Left hindlimb (tissue), 1 donor: ENCODE measurements at regions not wholly inside any gene's neighbourhood (a gene's known extent, or its start where the extent isn't known, plus 50 kb on each side); places are given as distances from the start of the nearest gene placed in this dataset.

ENCODE experiments used
- DNase-seq: peaks from one replicate; pipeline ENCODE4 v3.0.0-alpha.2; 2018

DNA sequence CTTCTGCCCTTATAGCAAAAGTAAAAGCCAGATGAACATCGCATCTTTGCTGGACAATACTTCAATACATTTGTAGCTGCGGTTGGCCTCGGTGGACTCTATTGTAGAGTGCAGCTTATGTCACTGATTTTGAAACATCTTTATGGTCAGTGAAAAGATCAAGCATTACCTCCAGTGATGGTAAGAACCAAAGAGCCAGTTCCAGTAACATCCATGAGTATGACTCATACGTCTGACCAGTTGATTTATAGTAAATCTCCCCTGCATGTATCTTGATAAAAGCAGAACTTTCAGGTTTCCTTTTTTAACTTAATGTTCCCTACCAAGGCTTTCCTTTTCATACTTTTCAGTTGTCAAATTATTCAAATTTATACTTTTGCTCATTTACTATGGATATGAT, 119.2 kb upstream of the HNRNPA3 start:
- DNase-seq, result no peak

- DNase-seq, result no peak
Measured at GRCh38 chr2:177098001-177098613, 114.5 kb upstream of the HNRNPA3 start.

GRCh38 chr2:177101930-177102329, 110.7 kb upstream of the HNRNPA3 start:
- DNase-seq, result no peak

- no peak for DNase-seq
Measured at GRCh38 chr2:177106212-177106611, 106.4 kb upstream of the HNRNPA3 start.

GRCh38 chr2:177108890-177109289, 103.7 kb upstream of the HNRNPA3 start:
- no peak for DNase-seq

DNA sequence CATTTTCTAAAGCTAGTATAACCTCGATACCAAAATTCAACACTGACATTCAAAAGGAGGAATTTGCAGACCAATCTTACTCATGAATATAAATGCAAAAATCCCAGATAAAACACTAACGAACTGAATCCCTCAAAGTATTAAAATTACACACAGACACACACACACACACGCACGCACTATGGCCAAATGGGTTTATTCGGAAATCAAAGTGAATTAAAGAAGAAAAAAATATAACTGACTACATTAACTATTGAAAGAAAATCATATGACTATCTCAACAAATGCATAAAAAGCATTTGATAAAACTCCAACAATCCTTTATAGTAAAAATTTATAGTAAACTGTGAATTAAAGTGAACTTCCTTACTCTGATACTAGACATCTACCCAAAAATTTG, 97.9 kb upstream of the HNRNPA3 start:
- DNase-seq, result no peak

DNA sequence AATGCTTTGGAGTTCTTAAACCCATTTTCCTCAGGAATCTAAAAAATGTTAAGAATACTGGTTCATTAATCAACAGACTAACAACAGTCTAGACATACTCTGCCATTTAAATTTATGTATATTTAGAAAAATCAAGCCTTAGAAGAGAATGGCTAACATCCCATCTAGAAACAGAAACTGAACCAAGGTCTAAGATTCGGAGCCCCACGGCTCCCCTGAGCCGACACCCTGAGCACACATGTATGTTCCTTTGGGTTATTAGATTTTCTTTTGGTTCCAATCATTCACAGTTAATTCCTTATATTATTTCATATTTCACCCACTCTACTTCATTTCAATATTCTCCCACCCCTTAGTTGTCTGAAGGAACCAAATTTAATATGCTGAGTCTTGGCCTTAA, 94.8 kb upstream of the HNRNPA3 start:
- DNase-seq, result no peak

- DNase-seq, result no peak
Measured at GRCh38 chr2:177118636-177119035, 94.0 kb upstream of the HNRNPA3 start.

- DNase-seq, result no peak
Measured at GRCh38 chr2:177119099-177119498, 93.5 kb upstream of the HNRNPA3 start.

GRCh38 chr2:177123048-177123447, 89.5 kb upstream of the HNRNPA3 start:
- no peak for DNase-seq

GRCh38 chr2:177124371-177124770, 88.2 kb upstream of the HNRNPA3 start:
- DNase-seq, result no peak

DNA sequence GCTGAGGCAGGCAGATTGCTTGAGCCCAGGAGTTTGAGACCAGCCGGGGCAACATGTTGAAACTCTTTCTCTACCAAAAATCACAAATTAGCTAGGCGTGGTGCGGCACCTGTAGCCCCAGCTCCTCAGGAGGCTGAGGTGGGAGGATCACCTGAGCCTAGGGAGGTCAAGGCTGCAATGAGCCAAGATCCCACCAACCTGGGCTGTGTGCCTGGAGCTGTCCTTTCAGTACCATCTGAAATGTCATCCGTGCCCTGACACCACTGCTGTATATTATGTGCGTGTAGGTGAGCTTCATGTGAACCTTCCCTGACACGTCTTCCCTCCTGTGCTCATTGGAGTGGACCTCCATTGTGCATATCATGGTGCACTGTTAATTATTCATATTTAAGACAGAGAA, 84.8 kb upstream of the HNRNPA3 start:
- DNase-seq, result no peak

DNA sequence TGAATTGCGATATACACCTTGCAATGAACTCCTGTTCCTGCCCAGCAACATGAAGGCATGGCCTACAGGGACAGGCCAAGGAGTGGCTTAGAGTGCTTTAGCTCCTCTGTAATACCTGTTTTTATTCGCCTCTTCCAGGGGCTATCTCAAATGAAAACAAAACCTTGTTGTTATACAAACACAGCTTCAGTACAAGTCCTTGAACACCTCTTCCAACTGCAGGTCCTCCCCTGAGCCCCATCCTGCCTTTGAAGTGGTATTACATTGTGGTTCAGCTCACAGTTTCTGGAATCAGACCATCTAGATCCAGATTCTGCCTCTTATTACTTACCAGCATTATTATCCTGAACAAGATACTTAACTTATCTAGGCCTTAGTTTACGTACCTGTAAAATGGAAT, 83.0 kb upstream of the HNRNPA3 start:
- no peak for DNase-seq

DNA sequence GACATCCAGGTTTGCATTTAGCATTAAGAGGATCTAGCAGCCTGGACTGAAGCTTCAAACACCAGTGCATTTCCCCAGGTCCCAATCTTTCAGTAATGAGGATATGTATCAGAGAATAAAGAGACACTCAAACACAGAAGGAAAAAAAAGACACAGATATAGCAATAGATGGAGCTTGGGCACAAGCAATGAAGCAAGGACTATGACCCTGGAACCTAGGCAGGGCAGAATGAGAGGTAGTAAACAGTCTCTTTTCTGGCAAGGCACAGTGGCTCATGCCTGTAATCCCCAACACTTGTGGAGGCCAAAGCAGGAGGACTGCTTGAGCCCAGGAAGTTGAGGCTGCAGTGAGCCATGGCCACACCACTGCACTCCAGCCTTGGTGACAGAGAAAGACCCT, 80.7 kb upstream of the HNRNPA3 start:
- DNase-seq, result no peak

- no peak for DNase-seq
Measured at GRCh38 chr2:177138823-177139222, 73.8 kb upstream of the HNRNPA3 start.

GRCh38 chr2:177141866-177142265, 70.7 kb upstream of the HNRNPA3 start:
- no peak for DNase-seq

DNA sequence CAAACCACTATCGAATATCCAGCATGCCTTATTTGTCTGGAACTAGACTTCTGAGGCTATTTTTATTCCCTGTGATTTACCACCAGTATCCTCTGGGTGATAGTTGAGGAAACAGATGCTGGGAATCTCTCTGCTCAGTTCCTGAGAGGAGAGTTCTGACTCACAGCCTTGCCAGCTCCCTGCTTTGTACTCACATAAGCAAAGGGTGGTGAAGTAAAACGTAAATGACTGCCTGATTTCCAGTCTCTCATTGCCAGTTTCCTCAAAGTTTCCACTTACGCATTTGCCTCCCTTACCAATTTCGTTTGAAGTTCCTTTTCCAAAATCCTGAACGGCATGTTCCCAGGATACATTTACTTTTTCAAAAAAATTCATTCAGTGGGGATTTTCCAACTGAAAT, 69.2 kb upstream of the HNRNPA3 start:
- DNase-seq, result peak; percentile 69

- no peak for DNase-seq
Measured at GRCh38 chr2:177147093-177147694, 65.4 kb upstream of the HNRNPA3 start.

DNA sequence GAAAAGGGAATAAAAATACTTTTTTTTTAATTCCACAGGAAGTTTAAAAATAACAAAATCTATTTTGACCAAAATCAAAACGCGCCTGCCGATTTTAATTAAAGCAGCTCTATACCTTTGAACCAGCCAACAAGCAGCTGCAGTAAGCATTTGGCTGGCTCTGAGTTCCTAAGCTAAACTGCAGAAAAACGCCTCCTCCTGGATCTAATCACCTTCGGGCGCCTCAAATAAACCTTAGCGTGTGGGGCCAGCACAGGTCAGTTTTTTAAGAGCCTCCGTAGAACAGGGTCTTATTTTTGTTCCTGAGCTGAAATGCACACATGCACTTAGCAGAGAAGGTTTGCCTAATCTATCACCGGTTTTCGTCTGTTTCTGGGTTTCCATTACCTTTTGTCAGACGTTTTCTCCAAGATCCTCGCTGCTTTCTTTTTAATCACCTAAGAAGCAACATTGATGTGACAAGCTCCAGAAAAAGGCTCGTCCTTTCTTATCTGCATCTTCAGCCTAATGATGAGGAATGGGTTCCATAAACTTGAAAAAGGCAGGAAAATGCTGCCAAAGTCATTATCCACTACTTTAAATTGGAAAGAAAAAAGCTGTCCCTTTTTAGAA, 64.7 kb upstream of the HNRNPA3 start:
- no peak for DNase-seq

GRCh38 chr2:177148477-177149154, 64.0 kb upstream of the HNRNPA3 start:
- peak; percentile 86 for DNase-seq

- no peak for DNase-seq
Measured at GRCh38 chr2:177149155-177149503, 63.5 kb upstream of the HNRNPA3 start.

DNA sequence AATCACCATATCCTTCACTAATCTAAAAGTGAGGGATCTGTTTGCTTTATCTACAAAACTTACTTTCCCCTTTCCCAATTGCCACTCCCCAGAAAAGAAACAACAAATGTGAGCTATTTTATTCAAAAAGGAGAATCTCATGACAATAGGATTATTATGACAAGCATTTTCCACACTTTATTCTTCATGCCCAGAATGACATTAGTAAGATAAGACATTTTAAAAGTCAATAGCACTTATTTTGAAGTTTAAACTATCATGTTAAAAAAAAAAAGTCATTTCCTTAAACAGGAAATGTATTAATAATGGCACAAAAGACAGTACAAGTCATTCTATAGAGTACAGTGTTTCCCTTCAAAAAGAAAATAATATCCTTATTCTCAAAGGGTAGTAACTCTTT, 58.8 kb upstream of the HNRNPA3 start:
- no peak for DNase-seq

GRCh38 chr2:177154809-177155208, 57.8 kb upstream of the HNRNPA3 start:
- DNase-seq, result no peak

DNA sequence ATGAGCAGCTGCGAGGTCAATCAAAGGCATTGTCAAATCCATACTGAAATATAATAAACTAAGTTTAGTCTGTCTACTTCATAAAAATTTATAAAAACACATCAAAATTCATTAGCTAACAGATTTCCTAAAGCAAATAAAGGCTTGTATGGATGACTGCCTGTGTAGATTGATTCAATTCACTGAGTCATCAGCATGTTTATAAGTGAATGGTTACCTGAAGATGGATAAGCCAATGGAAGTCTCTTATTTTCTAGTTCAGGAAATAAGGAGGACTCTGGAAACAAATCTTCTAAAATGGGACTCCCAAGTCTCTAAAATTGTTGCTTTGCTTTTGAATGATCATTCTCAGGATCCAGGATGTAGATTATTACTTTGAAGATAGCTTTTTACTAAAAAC, 57.0 kb upstream of the HNRNPA3 start:
- no peak for DNase-seq
